Activated naive CD8-positive, alpha-beta T cell treated with anti-CD3 and anti-CD28 coated beads, Interleukin-2, amount 10 ng/mL, durations not matched to agents 7 days and 5 days (primary cell): ENCODE measurements at regions not wholly inside any gene's neighbourhood (a gene's known extent, or its start where the extent isn't known, plus 50 kb on each side); places are given as distances from the start of the nearest gene placed in this dataset.
"Not testable (repeated sequence)": the region's sequence is repeated elsewhere in the genome, so short reads cannot be mapped to it uniquely, and the experiment has no call there.

Source experiments
- ATAC-seq: fragments of 150-1000 bp; cut with Tn5 transposase; one replicate; pipeline ENCODE4 v1.10.0; 2021; ENCODE audit warnings: low read depth, moderate library complexity
- POLR2A ChIA-PET: fragments of 350-600 bp; sonication (Branson Sonifier 250); formaldehyde crosslinking; loops from one replicate; lab custom pipeline; 2021; ENCODE audit warnings: antibody characterized with exemption; lab: Charles Lee
- DNase-seq: peaks from one replicate; pipeline ENCODE4 v3.0.0; 2021
- H3K27ac Mint-ChIP-seq: one replicate; pipeline ENCODE4 v1.8.0; 2022; ENCODE audit warnings: mild to moderate bottlenecking, mixed read lengths
- H3K27me3 Mint-ChIP-seq: one replicate; pipeline ENCODE4 v1.8.0; 2022; ENCODE audit warnings: mild to moderate bottlenecking, moderate library complexity, mixed read lengths
- H3K36me3 Mint-ChIP-seq: one replicate; pipeline ENCODE4 v1.8.0; 2021; ENCODE audit warnings: mild to moderate bottlenecking, mixed read lengths
- H3K4me1 Mint-ChIP-seq: one replicate; pipeline ENCODE4 v1.8.0; 2021; ENCODE audit warnings: mixed read lengths
- H3K4me3 Mint-ChIP-seq: one replicate; pipeline ENCODE4 v1.8.0; 2022; ENCODE audit warnings: mild to moderate bottlenecking, moderate library complexity, mixed read lengths
- H3K9me3 Mint-ChIP-seq: one replicate; pipeline ENCODE4 v1.8.0; 2021; ENCODE audit warnings: mixed read lengths

DNA sequence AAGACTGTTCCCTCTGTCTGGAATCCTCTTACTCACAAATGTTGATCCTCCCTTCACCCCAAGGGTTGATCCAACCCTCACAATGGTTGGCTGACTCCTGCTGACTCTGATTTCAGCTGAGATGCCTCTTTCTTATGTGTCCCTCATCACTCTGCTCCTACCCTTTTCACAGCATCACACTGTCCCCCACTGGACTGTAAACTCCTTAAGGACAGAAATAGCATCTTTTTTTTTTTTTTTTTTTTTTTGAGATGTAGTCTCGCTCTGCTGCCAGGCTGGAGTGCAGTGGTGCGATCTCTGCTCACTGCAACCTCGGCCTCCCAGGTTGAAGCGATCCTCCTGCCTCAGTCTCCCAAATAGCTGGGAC is 97.9 kb upstream of the SYT6 start:
- Mint-ChIP-seq H3K36me3 (no peaks in the 10 kb centered on the region), H3K4me1 (no peaks in the 10 kb centered on the region), H3K27me3 (peaks cover 4% of the 10 kb centered on the region), H3K27ac (no peak overlapping the region), H3K4me3 (no peak overlapping the region), H3K9me3 (no peaks in the 10 kb centered on the region)
- POLR2A ChIA-PET = no interaction called here
- ATAC-seq (no peak), DNase-seq (no peak)

DNA sequence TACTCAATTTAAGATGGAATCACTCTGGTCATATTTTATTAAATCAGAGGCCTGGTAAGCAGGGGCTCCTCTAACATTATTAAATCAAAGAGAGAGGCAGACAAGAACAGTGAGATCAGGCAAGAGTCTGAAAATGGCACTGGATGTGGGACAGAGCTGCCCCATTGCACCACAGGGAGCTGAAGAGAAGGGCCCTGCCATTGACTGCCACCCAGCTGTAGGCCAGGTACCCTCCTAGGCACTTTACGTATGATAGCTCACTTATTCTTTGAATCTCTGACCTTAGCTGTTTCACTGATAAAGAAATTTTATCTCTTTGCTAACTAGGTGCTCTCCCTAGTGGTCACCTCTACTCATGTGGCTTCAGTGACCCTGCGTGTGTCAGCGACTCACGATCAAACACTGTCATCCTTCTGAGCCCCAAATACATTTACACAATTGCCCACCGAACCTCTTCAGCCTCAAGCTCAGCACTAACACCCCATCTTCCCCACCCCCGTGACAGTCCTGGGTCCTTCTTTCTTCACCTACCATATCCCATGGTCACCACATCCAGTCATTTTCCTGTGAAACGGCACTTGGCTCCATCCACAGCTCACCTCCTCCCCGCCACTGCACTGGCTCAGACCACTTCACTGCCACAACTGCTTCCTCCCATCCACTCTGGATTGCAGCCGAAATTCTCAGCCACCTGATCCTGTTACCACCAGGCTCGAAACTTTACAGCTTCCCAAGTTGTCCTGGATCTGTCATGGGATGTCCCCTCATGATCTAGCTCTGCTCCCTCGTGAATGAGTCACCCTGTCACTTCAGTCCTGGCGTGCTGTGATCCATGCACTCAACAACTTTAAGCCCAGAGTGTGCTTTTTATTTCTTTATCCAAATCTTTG is 97.3 kb upstream of the SYT6 start:
- POLR2A ChIA-PET = no interaction called here
- no peak for DNase-seq

GRCh38 chr1:114249691-114250090 is 96.0 kb upstream of the SYT6 start:
- H3K9me3 Mint-ChIP-seq = peaks cover 1% of the 10 kb centered on the region
- ATAC-seq (no peak), DNase-seq (no peak)
- no peak overlapping the region for H3K4me3 Mint-ChIP-seq
- H3K27me3 Mint-ChIP-seq = peaks cover 2% of the 10 kb centered on the region
- no peaks in the 10 kb centered on the region for H3K36me3 Mint-ChIP-seq
- POLR2A ChIA-PET = no interaction called here
- H3K4me1 Mint-ChIP-seq = no peaks in the 10 kb centered on the region
- no peak overlapping the region for H3K27ac Mint-ChIP-seq

More for the DNA sequence above, 97.3 kb upstream of the SYT6 start:
- no peaks in the 10 kb centered on the region for H3K4me1 Mint-ChIP-seq
- H3K27me3 Mint-ChIP-seq = peaks cover 4% of the 10 kb centered on the region
- H3K36me3 Mint-ChIP-seq = no peaks in the 10 kb centered on the region
- no peak overlapping the region for H3K27ac Mint-ChIP-seq
- ATAC-seq = no peak
- H3K9me3 Mint-ChIP-seq = no peaks in the 10 kb centered on the region
- no peak overlapping the region for H3K4me3 Mint-ChIP-seq

- POLR2A ChIA-PET = no interaction called here
- H3K27ac Mint-ChIP-seq = no peak overlapping the region
- no peak overlapping the region for H3K4me3 Mint-ChIP-seq
- peaks cover 8% of the 10 kb centered on the region for H3K9me3 Mint-ChIP-seq
- no peaks in the 10 kb centered on the region for H3K4me1 Mint-ChIP-seq
- H3K27me3 Mint-ChIP-seq = peaks cover 2% of the 10 kb centered on the region
- DNase-seq (no peak), ATAC-seq (no peak)
- no peaks in the 10 kb centered on the region for H3K36me3 Mint-ChIP-seq
These were observed 94.5 kb upstream of the SYT6 start for GRCh38 chr1:114248162-114248561.

DNA sequence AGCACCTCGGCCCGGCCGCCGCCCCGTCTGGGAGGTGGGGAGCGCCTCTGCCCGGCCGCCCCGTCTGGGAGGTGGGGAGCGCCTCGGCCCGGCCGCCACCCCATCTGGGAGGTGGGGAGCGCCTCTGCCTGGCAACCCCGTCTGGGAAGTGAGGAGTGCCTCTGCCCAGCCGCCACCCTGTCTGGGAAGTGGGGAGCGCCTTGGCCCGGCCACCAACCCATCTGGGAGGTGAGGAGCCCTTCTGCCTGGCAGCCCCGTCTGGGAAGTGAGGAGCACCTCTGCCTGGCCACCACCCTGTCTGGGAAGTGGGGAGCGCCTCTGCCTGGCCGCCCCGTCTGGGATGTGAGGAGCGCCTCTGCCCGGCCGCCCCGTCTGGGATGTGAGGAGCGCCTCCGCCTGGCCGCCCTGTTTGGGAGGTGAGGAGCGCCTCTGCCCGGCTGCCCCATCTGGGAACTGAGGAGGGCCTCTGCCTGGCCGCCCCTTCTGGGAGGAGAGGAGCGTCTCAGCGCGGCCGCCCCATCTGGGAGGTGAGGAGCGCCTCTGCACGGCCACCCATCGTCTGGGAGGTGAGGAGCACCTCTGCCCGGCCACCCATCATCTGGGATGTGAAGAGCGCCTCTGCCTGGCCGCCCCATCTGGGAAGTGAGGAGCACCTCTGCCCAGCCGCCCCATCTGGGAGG is 89.0 kb upstream of the SYT6 start:
- H3K36me3 Mint-ChIP-seq, H3K27ac Mint-ChIP-seq, DNase-seq, ATAC-seq, POLR2A ChIA-PET, H3K27me3 Mint-ChIP-seq, H3K4me1 Mint-ChIP-seq, H3K4me3 Mint-ChIP-seq: not testable (repeated sequence)
- peaks cover 11% of the 10 kb centered on the region for H3K9me3 Mint-ChIP-seq

GRCh38 chr1:114238053-114238452 is 84.4 kb upstream of the SYT6 start:
- H3K27me3 Mint-ChIP-seq = no peaks in the 10 kb centered on the region
- H3K4me3 Mint-ChIP-seq = no peak overlapping the region
- no peaks in the 10 kb centered on the region for H3K36me3 Mint-ChIP-seq
- POLR2A ChIA-PET = no interaction called here
- no peak for ATAC-seq
- H3K27ac Mint-ChIP-seq = no peak overlapping the region
- H3K9me3 Mint-ChIP-seq = peaks cover 3% of the 10 kb centered on the region
- peaks cover 3% of the 10 kb centered on the region for H3K4me1 Mint-ChIP-seq
- DNase-seq = no peak

DNA sequence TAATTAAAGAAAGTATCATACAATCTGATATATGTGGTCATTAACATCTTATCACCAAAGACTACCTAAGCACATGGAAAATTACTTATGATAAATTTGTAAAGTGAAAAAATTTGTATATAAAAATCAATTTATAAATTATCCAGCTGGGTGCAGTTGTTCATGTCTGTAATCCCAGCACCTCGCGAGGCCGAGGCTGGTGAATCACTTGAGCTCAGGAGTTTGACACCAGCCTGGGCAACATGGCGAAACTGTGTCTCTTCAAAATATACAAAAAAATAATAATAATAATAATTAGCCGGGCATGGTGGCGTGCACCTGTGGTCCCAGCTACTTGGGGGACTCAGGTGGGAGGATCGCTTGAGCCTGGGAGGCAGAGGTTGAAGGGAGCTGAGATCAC is 82.8 kb upstream of the SYT6 start:
- ATAC-seq (no peak), DNase-seq (no peak)
- Mint-ChIP-seq H3K4me3 (no peak overlapping the region), H3K9me3 (peaks cover 3% of the 10 kb centered on the region), H3K4me1 (peaks cover 3% of the 10 kb centered on the region), H3K27ac (no peak overlapping the region), H3K27me3 (no peaks in the 10 kb centered on the region), H3K36me3 (no peaks in the 10 kb centered on the region)
- POLR2A ChIA-PET = no interaction called here

DNA sequence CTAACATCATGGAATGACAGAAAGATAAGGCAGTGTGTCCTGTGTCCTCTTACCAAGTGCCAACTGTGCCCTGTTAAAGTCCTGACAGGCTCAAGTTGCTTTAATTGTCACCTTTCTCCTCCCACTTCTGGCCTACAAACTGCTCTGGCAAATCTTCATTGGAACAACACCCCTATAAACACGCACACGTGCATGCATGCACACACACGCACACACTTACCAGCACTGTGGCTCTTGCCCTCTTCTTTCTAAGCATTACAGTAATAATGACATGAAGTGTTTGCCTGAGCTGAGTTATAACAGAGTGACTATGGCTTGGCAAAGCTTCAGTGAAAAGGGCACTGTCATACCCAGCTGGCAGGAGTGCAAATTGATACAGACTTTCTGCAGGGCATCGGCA is 82.3 kb upstream of the SYT6 start:
- no peak for ATAC-seq
- Mint-ChIP-seq H3K36me3 (no peaks in the 10 kb centered on the region), H3K4me3 (no peak overlapping the region), H3K4me1 (peaks cover 3% of the 10 kb centered on the region), H3K27ac (no peak overlapping the region), H3K27me3 (no peaks in the 10 kb centered on the region), H3K9me3 (peaks cover 3% of the 10 kb centered on the region)
- DNase-seq = no peak
- POLR2A ChIA-PET = no interaction called here

- DNase-seq (no peak), ATAC-seq (no peak)
- no peaks in the 10 kb centered on the region for H3K36me3 Mint-ChIP-seq
- H3K4me3 Mint-ChIP-seq = no peak overlapping the region
- H3K4me1 Mint-ChIP-seq = peaks cover 3% of the 10 kb centered on the region
- no peak overlapping the region for H3K27ac Mint-ChIP-seq
- POLR2A ChIA-PET = no interaction called here
- no peaks in the 10 kb centered on the region for H3K9me3 Mint-ChIP-seq
- no peaks in the 10 kb centered on the region for H3K27me3 Mint-ChIP-seq
These were observed 81.6 kb upstream of the SYT6 start for GRCh38 chr1:114235281-114235680.

DNA sequence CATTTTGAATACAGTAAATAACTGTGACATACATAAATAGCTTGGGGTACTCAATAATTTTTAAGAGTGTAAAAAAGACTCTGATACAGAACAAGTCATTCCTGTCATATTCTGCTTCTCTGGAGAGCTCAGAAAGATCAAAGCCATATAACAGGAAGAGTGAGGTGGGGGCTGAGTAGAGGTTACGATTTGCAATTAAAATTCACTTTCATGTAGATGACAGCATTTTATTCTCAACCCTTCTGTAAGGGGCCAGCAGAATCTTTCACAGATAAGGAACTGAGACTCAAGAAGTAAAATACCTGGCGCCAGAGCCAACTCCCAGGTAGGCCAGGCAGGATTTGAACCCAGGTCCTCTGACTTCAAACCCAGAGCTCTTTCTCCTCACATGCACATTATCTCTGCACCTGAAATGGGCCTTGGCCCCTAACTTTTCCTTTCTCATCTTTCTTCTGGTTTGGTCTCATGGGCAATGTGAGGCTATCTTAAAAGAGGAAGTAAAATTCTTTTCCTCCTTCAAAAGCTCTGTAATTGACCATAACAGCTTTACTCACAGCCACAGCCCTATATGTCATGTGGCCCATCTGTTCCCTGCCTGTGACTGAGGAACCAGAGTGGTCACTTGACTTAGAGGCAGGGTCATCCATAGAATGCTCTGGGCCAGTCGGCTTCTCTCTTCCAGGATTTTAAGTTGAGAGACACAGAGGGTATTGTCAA is 80.9 kb upstream of the SYT6 start:
- no peak overlapping the region for H3K27ac Mint-ChIP-seq
- H3K9me3 Mint-ChIP-seq = no peaks in the 10 kb centered on the region
- H3K4me1 Mint-ChIP-seq = peaks cover 3% of the 10 kb centered on the region
- POLR2A ChIA-PET = no interaction called here
- no peak overlapping the region for H3K4me3 Mint-ChIP-seq
- no peak for DNase-seq
- no peaks in the 10 kb centered on the region for H3K27me3 Mint-ChIP-seq
- no peaks in the 10 kb centered on the region for H3K36me3 Mint-ChIP-seq
- ATAC-seq = no peak

- Mint-ChIP-seq H3K27ac (no peak overlapping the region), H3K9me3 (no peaks in the 10 kb centered on the region), H3K4me3 (no peak overlapping the region), H3K36me3 (no peaks in the 10 kb centered on the region), H3K27me3 (no peaks in the 10 kb centered on the region), H3K4me1 (peaks cover 3% of the 10 kb centered on the region)
- POLR2A ChIA-PET = no interaction called here
- ATAC-seq = no peak
- no peak for DNase-seq
These were observed 79.0 kb upstream of the SYT6 start for GRCh38 chr1:114232691-114233090.

- DNase-seq (no peak), ATAC-seq (no peak)
- Mint-ChIP-seq H3K9me3 (no peaks in the 10 kb centered on the region), H3K36me3 (no peaks in the 10 kb centered on the region), H3K4me1 (peaks cover 3% of the 10 kb centered on the region), H3K27ac (no peak overlapping the region), H3K27me3 (no peaks in the 10 kb centered on the region), H3K4me3 (no peak overlapping the region)
- POLR2A ChIA-PET = no interaction called here
These were observed 77.6 kb upstream of the SYT6 start for GRCh38 chr1:114231301-114231700.

DNA sequence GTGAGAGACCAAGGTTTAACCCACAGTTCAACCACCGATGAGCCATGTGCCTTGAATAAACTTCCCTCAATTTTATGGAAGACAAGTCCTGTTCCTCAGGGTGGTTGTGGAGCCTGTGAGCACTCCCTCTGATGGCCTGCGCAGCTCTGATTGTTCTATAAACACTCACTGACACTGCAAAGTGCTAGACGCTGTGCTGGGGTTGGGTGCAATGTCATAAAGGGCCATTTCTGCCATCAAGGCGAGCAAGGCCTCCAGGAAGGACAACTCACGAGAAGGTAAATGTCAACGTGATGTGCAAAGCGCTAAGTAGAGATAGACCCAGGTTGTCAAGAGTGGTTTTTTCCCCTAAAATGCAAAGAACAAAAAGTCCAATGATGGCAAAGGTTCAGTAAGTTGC is 75.7 kb upstream of the SYT6 start:
- Mint-ChIP-seq H3K4me1 (peaks cover 1% of the 10 kb centered on the region), H3K9me3 (no peaks in the 10 kb centered on the region), H3K36me3 (no peaks in the 10 kb centered on the region), H3K4me3 (no peak overlapping the region), H3K27me3 (no peaks in the 10 kb centered on the region), H3K27ac (no peak overlapping the region)
- DNase-seq (no peak), ATAC-seq (no peak)
- POLR2A ChIA-PET = no interaction called here

- no peaks in the 10 kb centered on the region for H3K27me3 Mint-ChIP-seq
- no peak overlapping the region for H3K27ac Mint-ChIP-seq
- H3K36me3 Mint-ChIP-seq = no peaks in the 10 kb centered on the region
- H3K4me3 Mint-ChIP-seq = no peak overlapping the region
- H3K9me3 Mint-ChIP-seq = no peaks in the 10 kb centered on the region
- POLR2A ChIA-PET = no interaction called here
- DNase-seq (no peak), ATAC-seq (no peak)
- H3K4me1 Mint-ChIP-seq = no peaks in the 10 kb centered on the region
These were observed 73.4 kb upstream of the SYT6 start for GRCh38 chr1:114227059-114227458.
